ENCODE measurements at regions not wholly inside any gene's neighbourhood (a gene's known extent, or its start where the extent isn't known, plus 50 kb on each side); places are given as distances from the start of the nearest gene placed in this dataset.
"Not testable (repeated sequence)": the region's sequence is repeated elsewhere in the genome, so short reads cannot be mapped to it uniquely, and the experiment has no call there.

DNA sequence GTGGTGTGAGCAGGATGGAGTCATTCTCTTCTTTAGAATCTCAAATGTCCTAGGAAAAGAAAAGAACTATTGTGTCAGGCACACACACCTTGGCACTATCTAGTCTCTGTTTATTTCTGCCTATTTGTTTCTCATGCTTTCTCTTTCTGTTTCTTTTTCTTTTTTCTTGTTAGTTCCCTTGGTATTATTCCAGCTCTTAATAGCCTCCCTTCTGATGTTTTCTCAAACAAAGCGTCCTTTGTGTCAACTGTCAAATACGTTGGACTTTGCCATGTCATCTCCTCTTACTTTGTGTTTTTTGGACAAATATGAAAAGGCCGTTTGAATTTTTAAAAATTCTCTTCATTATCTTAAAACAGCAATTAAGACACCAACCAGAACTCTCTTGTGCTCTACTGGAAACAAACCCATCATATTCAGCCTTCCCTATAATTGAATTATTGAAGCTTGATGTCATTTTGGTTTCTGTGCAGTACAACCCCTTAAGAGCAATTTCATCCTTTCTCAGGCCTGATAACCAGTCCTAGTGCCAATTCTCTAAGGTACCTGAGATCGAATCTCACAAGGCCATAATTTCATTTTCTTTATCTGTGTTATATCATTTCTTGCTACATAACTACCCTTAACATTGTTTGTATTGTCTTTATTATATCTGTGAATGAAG, 497.8 kb upstream of the NRP1 start:
- ATAC-seq (no peak), FAIRE-seq (no peak), DNase-seq (no peak)
- no peak for TF ChIP-seq CTCF (IDR thresholded peaks at IDR 0.05)
- Histone ChIP-seq H3K4me3 (no peak overlapping the region), H3K27ac (no peak overlapping the region), H3K27me3 (no peaks in the 10 kb centered on the region), H3K36me3 (no peaks in the 10 kb centered on the region), H3K9me3 (no peaks in the 10 kb centered on the region), H3K4me1 (no peaks in the 10 kb centered on the region)
- 32 to 36% methylated on average over 4 of the region's 4 CpGs for WGBS, 2 donors
- intact Hi-C loops (cut with DNase I) = no loop called here

- no peak overlapping the region for H3K27ac ChIP-seq
- ATAC-seq (no peak), DNase-seq (no peak), FAIRE-seq (no peak)
- no peaks in the 10 kb centered on the region for H3K9me3 ChIP-seq
- no peaks in the 10 kb centered on the region for H3K4me1 ChIP-seq
- H3K4me3 ChIP-seq = no peak overlapping the region
- no peaks in the 10 kb centered on the region for H3K27me3 ChIP-seq
- H3K36me3 ChIP-seq = no peaks in the 10 kb centered on the region
- WGBS, 2 donors = 76 to 85% methylated on average over 2 of the region's 2 CpGs
- intact Hi-C loops (cut with DNase I) = no loop called here
- no peak for TF ChIP-seq CTCF (IDR thresholded peaks at IDR 0.05)
Measured at GRCh38 chr10:33831591-33831990, 497.1 kb upstream of the NRP1 start.

- ATAC-seq; DNase-seq; intact Hi-C loops (cut with DNase I); FAIRE-seq; H3K4me3 ChIP-seq; H3K36me3 ChIP-seq; H3K27ac ChIP-seq; H3K27me3 ChIP-seq; H3K9me3 ChIP-seq; H3K4me1 ChIP-seq: not testable (repeated sequence)
- 84 to 91% methylated on average over 3 of the region's 3 CpGs for WGBS, 2 donors
Measured at GRCh38 chr10:33829899-33830298, 495.4 kb upstream of the NRP1 start.

DNA sequence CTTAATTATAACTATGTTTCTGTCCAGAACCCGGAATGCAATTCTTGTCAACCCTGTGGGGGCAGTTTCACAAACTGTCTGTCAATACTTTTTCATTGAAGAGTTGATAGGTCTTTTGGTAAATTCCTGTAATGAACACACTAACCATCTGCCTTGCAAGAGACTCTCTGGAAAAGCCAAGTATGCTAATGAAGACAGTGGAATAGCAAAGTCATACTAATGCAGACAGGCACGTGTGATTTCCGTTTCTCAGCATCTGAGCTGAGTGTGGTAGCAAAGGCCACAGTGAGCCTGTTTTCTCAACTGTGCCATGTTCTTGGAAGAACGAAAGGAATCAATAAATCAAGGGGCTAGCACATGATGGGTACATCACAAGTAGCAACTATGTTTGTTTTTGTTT, 494.1 kb upstream of the NRP1 start:
- TF ChIP-seq CTCF (IDR thresholded peaks at IDR 0.05) = no peak
- no peaks in the 10 kb centered on the region for H3K9me3 ChIP-seq
- H3K27me3 ChIP-seq = no peaks in the 10 kb centered on the region
- 73 to 74% methylated on average over 4 of the region's 4 CpGs for WGBS, 2 donors
- H3K36me3 ChIP-seq = no peaks in the 10 kb centered on the region
- no peak for ATAC-seq
- no peaks in the 10 kb centered on the region for H3K4me1 ChIP-seq
- no peak for FAIRE-seq
- no peak overlapping the region for H3K4me3 ChIP-seq
- no peak for DNase-seq
- no peak overlapping the region for H3K27ac ChIP-seq
- intact Hi-C loops (cut with DNase I) = no loop called here

DNA sequence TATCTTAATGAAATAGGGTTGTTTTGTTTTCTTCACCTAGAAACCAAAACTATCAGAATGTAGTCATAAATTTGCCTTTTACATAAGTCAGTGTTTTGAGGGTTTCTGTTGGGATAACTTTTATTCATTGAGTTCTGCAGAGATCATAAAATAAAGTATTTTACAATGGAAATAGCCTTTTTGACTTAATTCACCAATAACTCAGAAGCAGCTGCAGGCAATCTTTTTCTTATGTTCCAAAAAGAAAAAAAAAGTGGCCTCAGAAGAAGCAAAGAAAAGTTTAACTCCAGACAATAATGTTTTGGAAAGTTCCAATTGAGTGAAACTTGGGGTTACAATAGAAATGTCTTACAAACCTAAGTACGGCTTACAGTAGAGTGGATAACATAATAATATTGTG, 491.7 kb upstream of the NRP1 start:
- ATAC-seq (no peak), FAIRE-seq (no peak), DNase-seq (no peak)
- WGBS, 2 donors = 92 to 94% methylated on average over 1 of the region's 1 CpG
- intact Hi-C loops (cut with DNase I) = no loop called here
- Histone ChIP-seq H3K27ac (no peak overlapping the region), H3K9me3 (no peaks in the 10 kb centered on the region), H3K27me3 (no peaks in the 10 kb centered on the region), H3K4me1 (no peaks in the 10 kb centered on the region), H3K36me3 (no peaks in the 10 kb centered on the region), H3K4me3 (no peak overlapping the region)
- TF ChIP-seq CTCF (IDR thresholded peaks at IDR 0.05) = no peak
